IMR-90 (cell line): ENCODE measurements at regions not wholly inside any gene's neighbourhood (a gene's known extent, or its start where the extent isn't known, plus 50 kb on each side); places are given as distances from the start of the nearest gene placed in this dataset.

ENCODE experiments used
- ATAC-seq: fragments of 200-7000 bp; cut with Tn5 transposase; 2 replicates; pipeline ENCODE4 v1.9.1; 2020; ENCODE audit warnings: low read depth, mild to moderate bottlenecking, moderate library complexity
- BruUV-seq: library from RNA; stranded (reverse); fragments of 400-500 nt; replicated peaks from 2 replicates; lab custom pipeline; 2021; lab: Mats Ljungman, UMichigan
- CTCF ChIA-PET: fragments of 300-600 bp; formaldehyde crosslinking; extraction: SDS; loops from one replicate; lab custom pipeline; 2021; ENCODE audit warnings: antibody characterized with exemption; lab: Yijun Ruan, JAX
- POLR2A ChIA-PET: fragments of 300-600 bp; sonication (Branson Sonifier 250); formaldehyde crosslinking; loops from one replicate; lab custom pipeline; 2022; ENCODE audit warnings: antibody characterized with exemption; ENCODE audit not compliant: unreplicated experiment; lab: Charles Lee
- DNase-seq: peaks from one replicate; pipeline ENCODE4 v3.0.0; 2013
- H2AFZ ChIP-seq: replicated peaks from 2 replicates; pipeline ENCODE3; 2013; ENCODE audit warnings: low read length, mild to moderate bottlenecking; ENCODE audit not compliant: poor library complexity
- H2AK5ac ChIP-seq: 2 replicates; pipeline ENCODE4 v1.6.1; 2013; ENCODE audit warnings: low read depth, low read length, inconsistent platforms
- H2AK9ac ChIP-seq: replicated peaks from 2 replicates; pipeline ENCODE3; 2013; ENCODE audit warnings: mild to moderate bottlenecking, low read depth, low read length, moderate library complexity; ENCODE audit not compliant: poor library complexity
- H2BK120ac ChIP-seq: 2 replicates; pipeline ENCODE4 v1.6.1; 2013; ENCODE audit warnings: low read depth, low read length, inconsistent platforms
- H2BK15ac ChIP-seq: 3 replicates; pipeline ENCODE4 v1.6.1; 2013; ENCODE audit warnings: low read depth, low read length, inconsistent platforms
- H2BK20ac ChIP-seq: 2 replicates; pipeline ENCODE4 v1.6.1; 2013; ENCODE audit warnings: low read depth, mild to moderate bottlenecking, inconsistent platforms, low read length, moderate library complexity
- H2BK5ac ChIP-seq: 2 replicates; pipeline ENCODE4 v1.6.1; 2013; ENCODE audit warnings: mild to moderate bottlenecking, low read depth, low read length, inconsistent platforms; ENCODE audit not compliant: poor library complexity, severe bottlenecking
- H3K14ac ChIP-seq: replicated peaks from 2 replicates; pipeline ENCODE4 v1.6.1; 2013; ENCODE audit warnings: low read depth, low read length, inconsistent platforms
- H3K18ac ChIP-seq: 2 replicates; pipeline ENCODE4 v1.6.1; 2013; ENCODE audit warnings: low read depth, low read length, control low read depth
- H3K23ac ChIP-seq: 2 replicates; pipeline ENCODE4 v1.6.1; 2013; ENCODE audit warnings: low read depth, low read length, inconsistent platforms
- H3K27ac ChIP-seq: 2 replicates; pipeline ENCODE4 v1.5.1; 2013; ENCODE audit warnings: mild to moderate bottlenecking, control low read depth, low read length; ENCODE audit not compliant: insufficient read depth
- H3K27me3 ChIP-seq: 2 replicates; pipeline ENCODE4 v1.6.1; 2013; ENCODE audit warnings: low read length; ENCODE audit not compliant: control insufficient read depth, insufficient read depth
- H3K36me3 ChIP-seq: 2 replicates; pipeline ENCODE4 v1.6.1; 2013; ENCODE audit warnings: low read length, mixed read lengths; ENCODE audit not compliant: control insufficient read depth, insufficient read depth
- H3K4ac ChIP-seq: 2 replicates; pipeline ENCODE4 v1.6.1; 2013; ENCODE audit warnings: low read depth, low read length, inconsistent platforms
- H3K4me1 ChIP-seq: 2 replicates; pipeline ENCODE4 v1.6.1; 2013; ENCODE audit warnings: low read length, mixed read lengths; ENCODE audit not compliant: control insufficient read depth, insufficient read depth
- H3K4me2 ChIP-seq: 2 replicates; pipeline ENCODE4 v1.6.1; 2013; ENCODE audit warnings: low read depth, mild to moderate bottlenecking, control low read depth, low read length, moderate library complexity
- H3K4me3 ChIP-seq: 2 replicates; pipeline ENCODE4 v1.5.1; 2013; ENCODE audit warnings: low read depth, mild to moderate bottlenecking, control low read depth, low read length, moderate library complexity; ENCODE audit not compliant: insufficient read depth
- H3K56ac ChIP-seq: 2 replicates; pipeline ENCODE4 v1.6.1; 2013; ENCODE audit warnings: low read length, inconsistent platforms; ENCODE audit not compliant: insufficient read depth; ENCODE audit errors: extremely low read depth
- H3K79me1 ChIP-seq, 2 experiments: 2 replicates each; pipeline ENCODE4 v1.6.1; 2013; ENCODE audit warnings: low read length in 2 of 2, inconsistent platforms in 1 of 2, low read depth in 1 of 2
- H3K9ac ChIP-seq: 2 replicates; pipeline ENCODE4 v1.6.1; 2013; ENCODE audit warnings: low read depth, low read length, control low read depth
- H3K9me1 ChIP-seq: 2 replicates; pipeline ENCODE4 v1.6.1; 2013; ENCODE audit warnings: low read length, inconsistent platforms; ENCODE audit not compliant: insufficient read depth
- H3K9me3 ChIP-seq: 2 replicates; pipeline ENCODE4 v1.6.1; 2013; ENCODE audit warnings: low read length; ENCODE audit not compliant: control insufficient read depth, insufficient read depth
- H4K20me1 ChIP-seq: 2 replicates; pipeline ENCODE4 v1.6.1; 2013; ENCODE audit warnings: low read length, inconsistent platforms; ENCODE audit not compliant: insufficient read depth
- H4K5ac ChIP-seq: 2 replicates; pipeline ENCODE4 v1.6.1; 2013; ENCODE audit warnings: mild to moderate bottlenecking, low read depth, low read length, control low read depth
- H4K8ac ChIP-seq, 2 experiments: 2 replicates each; pipeline ENCODE4 v1.6.1; 2013; ENCODE audit warnings: low read depth in 2 of 2, low read length in 2 of 2, control low read depth in 1 of 2, inconsistent platforms in 1 of 2
- H4K91ac ChIP-seq: 2 replicates; pipeline ENCODE4 v1.6.1; 2013; ENCODE audit warnings: low read depth, low read length, inconsistent platforms; ENCODE audit not compliant: insufficient read depth
- BHLHE40 ChIP-seq: fragments of 150-350 bp; IDR thresholded peaks from 2 replicates; pipeline ENCODE4 v1.6.1; 2016; ENCODE audit warnings: mild to moderate bottlenecking, low read depth, low read length
- CEBPB ChIP-seq: IDR thresholded peaks from 2 replicates; pipeline ENCODE4 v1.6.1; 2012; ENCODE audit warnings: low read depth, low read length, improper control_type of control experiment
- CHD1 ChIP-seq: IDR thresholded peaks from 2 replicates; pipeline ENCODE4 v1.6.1; 2012; ENCODE audit warnings: low read depth, low read length, improper control_type of control experiment
- FOS ChIP-seq: fragments of 150-350 bp; IDR thresholded peaks from 2 replicates; pipeline ENCODE4 v1.6.1; 2016; ENCODE audit warnings: low read depth, low read length
- MAFK ChIP-seq: IDR thresholded peaks from 2 replicates; pipeline ENCODE4 v1.6.1; 2012; ENCODE audit warnings: low read depth, low read length, improper control_type of control experiment
- NFE2L2 ChIP-seq: fragments of 150-350 bp; IDR thresholded peaks from 2 replicates; pipeline ENCODE4 v1.6.1; 2016; ENCODE audit warnings: low read depth, mild to moderate bottlenecking, low read length
- RFX5 ChIP-seq: IDR thresholded peaks from 2 replicates; pipeline ENCODE4 v1.8.0; 2012; ENCODE audit warnings: low read depth, mild to moderate bottlenecking, low read length, moderate library complexity
- SMC3 ChIP-seq: fragments of 150-350 bp; IDR thresholded peaks from 2 replicates; pipeline ENCODE4 v1.6.1; 2016; ENCODE audit warnings: low read depth, mild to moderate bottlenecking, antibody characterized with exemption, low read length, moderate library complexity
- WGBS, 2 experiments: methylation state at CpG; one replicate each; pipeline versions ENCODE4 v1.1.5 to v1.1.7; 2013; ENCODE audit warnings: missing lambda C conversion rate in 2 of 2; ENCODE audit not compliant: insufficient read length in 1 of 2; ENCODE audit errors: extremely low coverage in 2 of 2; 5-methylcytosine and 5-hydroxymethylcytosine counted together
- dilution Hi-C: fragments of 300-500 bp; cut with HindIII; formaldehyde crosslinking; loops from one replicate; pipeline ENCODE4 v1.14.3; 2018; ENCODE audit warnings: low sequenced_read_pairs; ENCODE audit not compliant: unreplicated experiment
- in situ Hi-C: fragments of 300-500 bp; cut with MboI; formaldehyde crosslinking; loops from 3 replicates; pipeline ENCODE4 v1.14.3; 2019; ENCODE audit warnings: low sequenced_read_pairs, inconsistent platforms, mixed read lengths
- intact Hi-C: fragments of 100-400 bp; cut with micrococcal nuclease; formaldehyde crosslinking; loops from 2 replicates; pipeline ENCODE4 v1.10.0; 2022
- TF ChIP-seq, protein P1 (sequence below): conservative IDR thresholded peaks from 2 replicates; pipeline ENCODE4 v1.5.1; 2012; ENCODE audit warnings: mild to moderate bottlenecking, low read depth, low read length, improper control_type of control experiment

DNA sequence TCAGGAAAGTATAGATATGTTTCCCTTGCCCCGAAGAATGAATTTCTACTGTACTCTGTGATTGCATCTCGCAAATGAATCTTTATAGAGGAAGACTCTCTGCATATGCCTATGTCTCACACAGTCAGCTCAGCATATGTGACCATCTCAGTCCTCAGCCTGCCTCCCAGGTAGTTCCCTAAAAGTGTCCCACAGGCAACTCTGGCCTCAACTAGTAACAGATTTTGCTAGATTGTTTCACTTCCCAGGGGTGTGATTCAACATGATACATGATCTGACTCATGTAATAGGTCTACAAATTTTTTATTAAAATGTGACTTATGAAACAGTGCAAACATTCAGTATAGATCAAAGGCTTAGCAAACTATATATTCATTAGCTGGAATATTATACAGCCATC is 296.6 kb upstream of the CRIM1 start:
- Histone ChIP-seq H3K9me3 (no peaks in the 10 kb centered on the region), H3K36me3 (no peaks in the 10 kb centered on the region), H2BK5ac (no peak overlapping the region), H3K18ac (no peak overlapping the region), H3K27ac (no peak overlapping the region), H4K5ac (no peak overlapping the region), H3K79me1 (no peaks in the 10 kb centered on the region), H3K56ac (no peak overlapping the region), H4K8ac (no peak overlapping the region), H2BK15ac (no peak overlapping the region), H2BK20ac (no peak overlapping the region), H2AK9ac (no peak overlapping the region), H3K27me3 (no peaks in the 10 kb centered on the region), H3K9ac (no peak overlapping the region), H2AK5ac (no peak overlapping the region), H3K4me2 (no peak overlapping the region), H2AFZ (no peak overlapping the region), H2BK120ac (no peak overlapping the region), H4K20me1 (no peaks in the 10 kb centered on the region), H3K4me3 (no peak overlapping the region), H4K91ac (no peak overlapping the region), H3K4me1 (no peaks in the 10 kb centered on the region), H3K9me1 (no peaks in the 10 kb centered on the region), H3K14ac (no peak overlapping the region), H3K4ac (no peak overlapping the region), H3K23ac (no peak overlapping the region)
- dilution Hi-C loops (no loop called here), intact Hi-C loops (no loop called here), in situ Hi-C loops (no loop called here)
- ATAC-seq (no peak), DNase-seq (no peak)
- TF ChIP-seq CEBPB (no peak), BHLHE40 (no peak), SMC3 (no peak), MAFK (no peak), NFE2L2 (no peak), RFX5 (no peak), CHD1 (no peak), FOS (no peak)
- TF ChIP-seq, protein P1, sequence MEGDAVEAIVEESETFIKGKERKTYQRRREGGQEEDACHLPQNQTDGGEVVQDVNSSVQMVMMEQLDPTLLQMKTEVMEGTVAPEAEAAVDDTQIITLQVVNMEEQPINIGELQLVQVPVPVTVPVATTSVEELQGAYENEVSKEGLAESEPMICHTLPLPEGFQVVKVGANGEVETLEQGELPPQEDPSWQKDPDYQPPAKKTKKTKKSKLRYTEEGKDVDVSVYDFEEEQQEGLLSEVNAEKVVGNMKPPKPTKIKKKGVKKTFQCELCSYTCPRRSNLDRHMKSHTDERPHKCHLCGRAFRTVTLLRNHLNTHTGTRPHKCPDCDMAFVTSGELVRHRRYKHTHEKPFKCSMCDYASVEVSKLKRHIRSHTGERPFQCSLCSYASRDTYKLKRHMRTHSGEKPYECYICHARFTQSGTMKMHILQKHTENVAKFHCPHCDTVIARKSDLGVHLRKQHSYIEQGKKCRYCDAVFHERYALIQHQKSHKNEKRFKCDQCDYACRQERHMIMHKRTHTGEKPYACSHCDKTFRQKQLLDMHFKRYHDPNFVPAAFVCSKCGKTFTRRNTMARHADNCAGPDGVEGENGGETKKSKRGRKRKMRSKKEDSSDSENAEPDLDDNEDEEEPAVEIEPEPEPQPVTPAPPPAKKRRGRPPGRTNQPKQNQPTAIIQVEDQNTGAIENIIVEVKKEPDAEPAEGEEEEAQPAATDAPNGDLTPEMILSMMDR, result no peak
- ChIA-PET POLR2A (no interaction called here), CTCF (interaction anchor here (0.6 kb wide), 1 partner anchor 263 kb away, joined by 3 read pairs; no protein-coding TSS in a partner anchor)
- no TSS peak for BruUV-seq
- WGBS, 2 experiments, result no CpG with 5 or more reads among the region's 2 CpGs
